Mucosa of rectum (tissue), 2 donors: ENCODE measurements at regions not wholly inside any gene's neighbourhood (a gene's known extent, or its start where the extent isn't known, plus 50 kb on each side); places are given as distances from the start of the nearest gene placed in this dataset.
"Not testable (repeated sequence)": the region's sequence is repeated elsewhere in the genome, so short reads cannot be mapped to it uniquely, and the experiment has no call there.

Experiments
- H3K27ac ChIP-seq, 2 donors: one replicate each; pipeline ENCODE4 v1.7.0; 2013; ENCODE audit warnings: inconsistent platforms in 2 of 2, low read depth in 2 of 2, low read length in 2 of 2
- H3K27me3 ChIP-seq, 2 donors: one replicate each; pipeline ENCODE4 v1.7.0; 2013; ENCODE audit warnings: low read length in 2 of 2; ENCODE audit not compliant: control insufficient read depth in 2 of 2, insufficient read depth in 2 of 2
- H3K36me3 ChIP-seq, 2 donors: one replicate each; pipeline ENCODE4 v1.7.0; 2013; ENCODE audit warnings: low read length in 2 of 2; ENCODE audit not compliant: control insufficient read depth in 2 of 2, insufficient read depth in 2 of 2
- H3K4me1 ChIP-seq, 2 donors: one replicate each; pipeline ENCODE4 v1.7.0; 2013; ENCODE audit warnings: low read length in 2 of 2, mild to moderate bottlenecking in 1 of 2; ENCODE audit not compliant: control insufficient read depth in 2 of 2, insufficient read depth in 2 of 2
- H3K4me3 ChIP-seq, 2 donors: one replicate each; pipeline ENCODE4 v1.7.0; 2013; ENCODE audit warnings: low read length in 2 of 2
- H3K9ac ChIP-seq, 2 donors: one replicate each; pipeline ENCODE4 v1.7.0; 2013; ENCODE audit warnings: low read length in 2 of 2, low read depth in 1 of 2, mild to moderate bottlenecking in 1 of 2
- H3K9me3 ChIP-seq, 2 donors: one replicate each; pipeline ENCODE4 v1.7.0; 2013; ENCODE audit warnings: low read length in 2 of 2; ENCODE audit not compliant: control insufficient read depth in 2 of 2
- donor health status: healthy.
- donor health status: Normal muscosa, but diverticular disease.

GRCh38 chr4:131488772-131489171, 1660.3 kb upstream of the PCDH10 start:
- Histone ChIP-seq H3K4me1 (no peaks in the 10 kb centered on the region), H3K36me3 (no peaks in the 10 kb centered on the region), H3K9ac (no peak overlapping the region), H3K27ac (no peak overlapping the region), H3K9me3 (peaks cover 0 to 4% of the 10 kb centered on the region in 2 donors), H3K4me3 (no peak overlapping the region), H3K27me3 (no peaks in the 10 kb centered on the region)

GRCh38 chr4:131496211-131496610, 1652.9 kb upstream of the PCDH10 start:
- H3K27ac ChIP-seq, H3K9ac ChIP-seq, H3K4me3 ChIP-seq, H3K36me3 ChIP-seq, H3K27me3 ChIP-seq, H3K9me3 ChIP-seq, H3K4me1 ChIP-seq: not testable (repeated sequence)

GRCh38 chr4:131499141-131499873, 1649.8 kb upstream of the PCDH10 start:
- H3K4me1 ChIP-seq = no peaks in the 10 kb centered on the region
- H3K9me3 ChIP-seq = no peaks in the 10 kb centered on the region
- no peaks in the 10 kb centered on the region for H3K27me3 ChIP-seq
- H3K4me3 ChIP-seq = no peak overlapping the region
- H3K9ac ChIP-seq = no peak overlapping the region
- H3K27ac ChIP-seq = no peak overlapping the region
- H3K36me3 ChIP-seq = no peaks in the 10 kb centered on the region

- Histone ChIP-seq H3K36me3 (no peaks in the 10 kb centered on the region), H3K4me1 (no peaks in the 10 kb centered on the region)
Measured at GRCh38 chr4:131509521-131509920, 1639.6 kb upstream of the PCDH10 start.

GRCh38 chr4:131526686-131527085, 1622.4 kb upstream of the PCDH10 start:
- H3K27ac ChIP-seq = no peak overlapping the region
- no peaks in the 10 kb centered on the region for H3K36me3 ChIP-seq
- no peaks in the 10 kb centered on the region for H3K27me3 ChIP-seq
- H3K9me3 ChIP-seq = no peaks in the 10 kb centered on the region
- no peak overlapping the region for H3K9ac ChIP-seq
- no peak overlapping the region for H3K4me3 ChIP-seq
- H3K4me1 ChIP-seq = no peaks in the 10 kb centered on the region

More at GRCh38 chr4:131509521-131509920, 1639.6 kb upstream of the PCDH10 start:
- Histone ChIP-seq H3K9me3 (no peaks in the 10 kb centered on the region), H3K4me3 (no peak overlapping the region), H3K9ac (no peak overlapping the region), H3K27me3 (no peaks in the 10 kb centered on the region), H3K27ac (no peak overlapping the region)

- Histone ChIP-seq H3K4me3 (no peak overlapping the region), H3K27ac (no peak overlapping the region), H3K27me3 (no peaks in the 10 kb centered on the region), H3K9ac (no peak overlapping the region), H3K4me1 (no peaks in the 10 kb centered on the region), H3K36me3 (no peaks in the 10 kb centered on the region), H3K9me3 (no peaks in the 10 kb centered on the region)
Measured at GRCh38 chr4:131531087-131531486, 1618.0 kb upstream of the PCDH10 start.

- no peaks in the 10 kb centered on the region for H3K36me3 ChIP-seq
- H3K4me3 ChIP-seq = no peak overlapping the region
- no peaks in the 10 kb centered on the region for H3K27me3 ChIP-seq
- no peaks in the 10 kb centered on the region for H3K4me1 ChIP-seq
- H3K9me3 ChIP-seq = no peaks in the 10 kb centered on the region
- H3K27ac ChIP-seq = no peak overlapping the region
- no peak overlapping the region for H3K9ac ChIP-seq
Measured at GRCh38 chr4:131534944-131535645, 1614.0 kb upstream of the PCDH10 start.

- no peaks in the 10 kb centered on the region for H3K4me1 ChIP-seq
- no peak overlapping the region for H3K9ac ChIP-seq
- no peaks in the 10 kb centered on the region for H3K9me3 ChIP-seq
- H3K36me3 ChIP-seq = no peaks in the 10 kb centered on the region
- no peak overlapping the region for H3K4me3 ChIP-seq
- no peaks in the 10 kb centered on the region for H3K27me3 ChIP-seq
- no peak overlapping the region for H3K27ac ChIP-seq
Measured at GRCh38 chr4:131540256-131540655, 1608.8 kb upstream of the PCDH10 start.

GRCh38 chr4:131547506-131547981, 1601.5 kb upstream of the PCDH10 start:
- no peak overlapping the region for H3K9ac ChIP-seq
- no peaks in the 10 kb centered on the region for H3K27me3 ChIP-seq
- peaks cover 0 to 2% of the 10 kb centered on the region in 2 donors for H3K9me3 ChIP-seq
- no peaks in the 10 kb centered on the region for H3K4me1 ChIP-seq
- H3K27ac ChIP-seq = no peak overlapping the region
- H3K4me3 ChIP-seq = no peak overlapping the region
- no peaks in the 10 kb centered on the region for H3K36me3 ChIP-seq

- Histone ChIP-seq H3K9me3 (peaks cover 0 to 2% of the 10 kb centered on the region in 2 donors), H3K36me3 (no peaks in the 10 kb centered on the region), H3K27me3 (no peaks in the 10 kb centered on the region), H3K27ac (no peak overlapping the region), H3K4me1 (no peaks in the 10 kb centered on the region), H3K4me3 (no peak overlapping the region), H3K9ac (no peak overlapping the region)
Measured at GRCh38 chr4:131551306-131551705, 1597.8 kb upstream of the PCDH10 start.
